Mesothelial cell of epicardium (in vitro differentiated cells): ENCODE measurements at regions not wholly inside any gene's neighbourhood (a gene's known extent, or its start where the extent isn't known, plus 50 kb on each side); places are given as distances from the start of the nearest gene placed in this dataset.

Source experiments
- DNase-seq, 2 experiments: peaks; one replicate each; pipeline ENCODE4 v3.0.0; 2021; ENCODE audit warnings: low spot score in 2 of 2; ENCODE audit not compliant: unreplicated experiment in 2 of 2
- H3K27ac Mint-ChIP-seq: 2 replicates; pipeline ENCODE4 v1.8.0; 2021; ENCODE audit warnings: mixed read lengths
- H3K27me3 Mint-ChIP-seq: 2 replicates; pipeline ENCODE4 v1.8.0; 2021; ENCODE audit warnings: low read depth, mixed read lengths
- H3K36me3 Mint-ChIP-seq: 2 replicates; pipeline ENCODE4 v1.8.0; 2021; ENCODE audit warnings: mixed read lengths
- H3K4me1 Mint-ChIP-seq: 2 replicates; pipeline ENCODE4 v1.8.0; 2021; ENCODE audit warnings: mixed read lengths
- H3K4me3 Mint-ChIP-seq: 2 replicates; pipeline ENCODE4 v1.8.0; 2021; ENCODE audit warnings: mild to moderate bottlenecking, moderate library complexity, mixed read lengths
- H3K9me3 Mint-ChIP-seq: 2 replicates; pipeline ENCODE4 v1.8.0; 2021; ENCODE audit warnings: mixed read lengths
- TF ChIP-seq, protein P1 (sequence below): fragments of 200-600 bp; sonication (generic); IDR thresholded peaks from one replicate; pipeline ENCODE4 v1.5.0; 2021; ENCODE audit warnings: antibody characterized with exemption; ENCODE audit not compliant: unreplicated experiment

GRCh38 chr10:43973801-43974200 lies 325.1 kb upstream of the ZNF32 start:
- Mint-ChIP-seq H3K4me3 (no peak overlapping the region), H3K4me1 (no peaks in the 10 kb centered on the region), H3K36me3 (no peaks in the 10 kb centered on the region), H3K27ac (no peak overlapping the region), H3K27me3 (peaks cover 8% of the 10 kb centered on the region), H3K9me3 (no peaks in the 10 kb centered on the region)
- no peak for DNase-seq
- TF ChIP-seq, protein P1, sequence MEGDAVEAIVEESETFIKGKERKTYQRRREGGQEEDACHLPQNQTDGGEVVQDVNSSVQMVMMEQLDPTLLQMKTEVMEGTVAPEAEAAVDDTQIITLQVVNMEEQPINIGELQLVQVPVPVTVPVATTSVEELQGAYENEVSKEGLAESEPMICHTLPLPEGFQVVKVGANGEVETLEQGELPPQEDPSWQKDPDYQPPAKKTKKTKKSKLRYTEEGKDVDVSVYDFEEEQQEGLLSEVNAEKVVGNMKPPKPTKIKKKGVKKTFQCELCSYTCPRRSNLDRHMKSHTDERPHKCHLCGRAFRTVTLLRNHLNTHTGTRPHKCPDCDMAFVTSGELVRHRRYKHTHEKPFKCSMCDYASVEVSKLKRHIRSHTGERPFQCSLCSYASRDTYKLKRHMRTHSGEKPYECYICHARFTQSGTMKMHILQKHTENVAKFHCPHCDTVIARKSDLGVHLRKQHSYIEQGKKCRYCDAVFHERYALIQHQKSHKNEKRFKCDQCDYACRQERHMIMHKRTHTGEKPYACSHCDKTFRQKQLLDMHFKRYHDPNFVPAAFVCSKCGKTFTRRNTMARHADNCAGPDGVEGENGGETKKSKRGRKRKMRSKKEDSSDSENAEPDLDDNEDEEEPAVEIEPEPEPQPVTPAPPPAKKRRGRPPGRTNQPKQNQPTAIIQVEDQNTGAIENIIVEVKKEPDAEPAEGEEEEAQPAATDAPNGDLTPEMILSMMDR, result no peak

DNA sequence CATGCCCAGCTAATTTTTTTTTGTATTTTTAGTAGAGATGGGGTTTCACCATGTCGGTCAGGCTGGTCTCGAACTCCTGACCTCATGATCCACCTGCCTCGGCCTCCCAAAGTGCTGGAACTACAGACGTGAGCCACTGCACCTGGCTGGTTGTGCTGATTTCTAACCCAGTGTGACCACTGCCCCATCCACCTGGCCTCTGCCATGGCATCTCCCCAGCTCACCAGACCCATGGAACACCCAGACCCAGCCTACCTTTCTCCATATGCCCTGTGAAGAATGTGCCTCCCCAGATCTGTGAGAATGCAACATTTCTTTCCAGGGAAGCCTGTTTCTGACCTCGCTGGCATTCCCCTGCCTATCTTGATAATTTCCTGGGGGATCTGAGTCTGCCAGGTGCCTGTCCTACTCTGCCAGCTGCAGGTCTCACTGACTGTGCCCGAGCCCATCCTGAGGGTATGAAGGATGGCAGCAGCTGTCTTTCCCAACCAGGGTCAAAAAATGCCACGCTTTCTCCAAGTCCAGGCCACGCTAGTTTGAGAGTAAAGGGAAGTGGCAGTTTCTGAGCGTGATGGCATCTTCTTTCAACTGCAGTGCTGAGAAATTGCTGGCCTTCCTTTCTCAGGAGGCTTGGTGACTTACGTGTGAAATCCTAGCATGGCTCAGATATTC lies 324.4 kb upstream of the ZNF32 start:
- no peak overlapping the region for H3K4me3 Mint-ChIP-seq
- H3K36me3 Mint-ChIP-seq, result no peaks in the 10 kb centered on the region
- H3K27me3 Mint-ChIP-seq, result peaks cover 14% of the 10 kb centered on the region
- no peaks in the 10 kb centered on the region for H3K9me3 Mint-ChIP-seq
- H3K27ac Mint-ChIP-seq, result no peak overlapping the region
- no peaks in the 10 kb centered on the region for H3K4me1 Mint-ChIP-seq
- TF ChIP-seq, protein P1, result no peak
- no peak for DNase-seq

DNA sequence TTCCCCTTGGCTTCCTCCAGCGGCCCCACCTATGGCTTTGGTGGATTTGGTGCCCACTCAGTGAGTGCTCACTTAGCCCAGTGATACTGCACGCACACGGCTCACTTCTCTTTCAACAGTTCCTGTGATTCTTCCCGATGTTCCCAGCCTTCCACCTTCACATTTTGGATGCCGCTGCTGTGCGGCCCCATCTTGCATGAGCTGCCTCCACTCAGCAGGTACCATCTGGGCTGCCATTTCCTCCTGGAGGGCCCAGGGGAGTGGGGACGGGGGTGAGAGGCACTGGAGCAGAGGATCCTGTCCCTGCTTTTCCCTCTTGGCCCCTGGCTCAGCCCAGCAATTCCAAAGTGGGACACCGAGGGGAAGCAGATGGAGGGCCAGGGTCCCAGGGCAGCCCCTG lies 323.3 kb upstream of the ZNF32 start:
- DNase-seq, result no peak
- Mint-ChIP-seq H3K27ac (no peak overlapping the region), H3K4me1 (no peaks in the 10 kb centered on the region), H3K9me3 (no peaks in the 10 kb centered on the region), H3K27me3 (peaks cover 25% of the 10 kb centered on the region), H3K36me3 (no peaks in the 10 kb centered on the region), H3K4me3 (no peak overlapping the region)
- TF ChIP-seq, protein P1, result no peak

DNA sequence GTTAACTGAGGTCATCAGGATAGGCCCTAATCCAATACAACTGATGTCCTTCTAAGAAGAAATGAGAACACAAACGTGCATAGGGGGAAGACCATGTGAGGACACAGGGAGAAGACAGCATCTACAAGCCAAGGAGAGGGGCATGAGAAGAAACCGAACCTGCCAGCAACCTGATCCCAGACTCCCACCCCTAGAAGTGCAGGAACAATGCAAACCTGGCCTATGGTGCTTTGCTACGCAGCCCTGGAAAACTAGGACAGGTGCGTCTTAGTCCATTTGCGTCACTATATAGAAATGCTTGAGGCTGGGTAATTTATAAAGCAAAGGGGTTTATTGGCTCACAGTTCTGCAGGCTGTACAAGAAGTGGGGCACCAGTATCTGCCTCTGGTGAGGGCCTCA lies 322.6 kb upstream of the ZNF32 start:
- TF ChIP-seq, protein P1, result no peak
- Mint-ChIP-seq H3K27ac (no peak overlapping the region), H3K36me3 (no peaks in the 10 kb centered on the region), H3K4me3 (no peak overlapping the region), H3K4me1 (no peaks in the 10 kb centered on the region), H3K9me3 (no peaks in the 10 kb centered on the region), H3K27me3 (peaks cover 30% of the 10 kb centered on the region)
- DNase-seq, result no peak

DNA sequence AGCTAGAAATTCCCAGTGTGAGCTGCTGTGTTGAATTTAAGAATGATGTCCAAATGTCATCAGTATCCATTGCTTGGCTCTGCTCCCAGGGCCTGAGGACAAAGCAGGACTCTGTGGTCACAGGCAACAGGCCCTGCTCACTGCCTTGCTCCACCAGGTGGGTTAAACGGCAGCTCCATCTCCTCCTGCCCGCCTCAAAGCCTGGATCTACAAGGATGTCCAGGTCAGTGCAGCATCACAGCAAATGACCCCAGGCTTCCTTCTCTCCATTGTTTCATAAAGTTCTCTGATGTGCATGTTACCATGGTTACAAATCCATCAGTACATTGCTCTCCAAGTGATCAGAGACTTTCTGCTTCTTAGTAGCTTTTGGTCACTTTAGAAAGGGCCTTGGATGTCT lies 322.0 kb upstream of the ZNF32 start:
- H3K9me3 Mint-ChIP-seq, result no peaks in the 10 kb centered on the region
- no peak overlapping the region for H3K27ac Mint-ChIP-seq
- H3K27me3 Mint-ChIP-seq, result peaks cover 31% of the 10 kb centered on the region
- no peak for DNase-seq
- H3K4me3 Mint-ChIP-seq, result no peak overlapping the region
- H3K36me3 Mint-ChIP-seq, result no peaks in the 10 kb centered on the region
- TF ChIP-seq, protein P1, result no peak
- no peaks in the 10 kb centered on the region for H3K4me1 Mint-ChIP-seq
